HT-29 (cell line): ENCODE measurements at regions not wholly inside any gene's neighbourhood (a gene's known extent, or its start where the extent isn't known, plus 50 kb on each side); places are given as distances from the start of the nearest gene placed in this dataset.

Experiments used
- DNase-seq: peaks from one replicate; pipeline ENCODE4 v3.0.0-alpha.2; 2015; ENCODE audit warnings: low spot score

- DNase-seq, result no peak
These were observed 166.4 kb upstream of the ADGRL2 start for GRCh38 chr1:81634294-81634693.

GRCh38 chr1:81619156-81619555 is 181.6 kb upstream of the ADGRL2 start:
- DNase-seq, result no peak

- DNase-seq, result no peak
These were observed 182.4 kb upstream of the ADGRL2 start for GRCh38 chr1:81618376-81618775.

- DNase-seq, result no peak
These were observed 183.3 kb upstream of the ADGRL2 start for GRCh38 chr1:81617308-81617967.

GRCh38 chr1:81613803-81614202 is 186.9 kb upstream of the ADGRL2 start:
- no peak for DNase-seq

- DNase-seq, result no peak
These were observed 192.8 kb upstream of the ADGRL2 start for GRCh38 chr1:81607924-81608323.

GRCh38 chr1:81607086-81607485 is 193.6 kb upstream of the ADGRL2 start:
- no peak for DNase-seq

- no peak for DNase-seq
These were observed 194.1 kb upstream of the ADGRL2 start for GRCh38 chr1:81606656-81607055.

- no peak for DNase-seq
These were observed 195.7 kb upstream of the ADGRL2 start for GRCh38 chr1:81605023-81605422.

- no peak for DNase-seq
These were observed 199.7 kb upstream of the ADGRL2 start for GRCh38 chr1:81600878-81601622.

GRCh38 chr1:81600363-81600762 is 200.4 kb upstream of the ADGRL2 start:
- DNase-seq, result no peak

GRCh38 chr1:81598623-81599022 is 202.1 kb upstream of the ADGRL2 start:
- DNase-seq, result no peak

GRCh38 chr1:81597720-81598426 is 202.9 kb upstream of the ADGRL2 start:
- DNase-seq, result no peak

GRCh38 chr1:81596341-81596740 is 204.4 kb upstream of the ADGRL2 start:
- no peak for DNase-seq

- DNase-seq, result no peak
These were observed 206.5 kb upstream of the ADGRL2 start for GRCh38 chr1:81594206-81594605.

- no peak for DNase-seq
These were observed 208.5 kb upstream of the ADGRL2 start for GRCh38 chr1:81592233-81592632.

GRCh38 chr1:81590171-81590570 is 210.6 kb upstream of the ADGRL2 start:
- no peak for DNase-seq

GRCh38 chr1:81588149-81588548 is 212.6 kb upstream of the ADGRL2 start:
- DNase-seq, result no peak

- no peak for DNase-seq
These were observed 213.3 kb upstream of the ADGRL2 start for GRCh38 chr1:81587426-81587825.

- peak; percentile 23 for DNase-seq
These were observed 215.4 kb upstream of the ADGRL2 start for GRCh38 chr1:81585371-81585770.

- no peak for DNase-seq
These were observed 216.3 kb upstream of the ADGRL2 start for GRCh38 chr1:81584398-81584797.

GRCh38 chr1:81583878-81584277 is 216.9 kb upstream of the ADGRL2 start:
- no peak for DNase-seq
